GM12878 (cell line): ENCODE measurements at regions not wholly inside any gene's neighbourhood (a gene's known extent, or its start where the extent isn't known, plus 50 kb on each side); places are given as distances from the start of the nearest gene placed in this dataset.

ENCODE experiments used
- ATAC-seq: fragments of 200-7000 bp; cut with Tn5 transposase; 3 replicates; pipeline ENCODE4 v1.9.1; 2020; ENCODE audit warnings: mild to moderate bottlenecking, moderate library complexity
- BruUV-seq: library from RNA; stranded (reverse); fragments of 400-500 nt; replicated peaks from 2 replicates; lab custom pipeline; 2021; lab: Mats Ljungman, UMichigan
- CTCF ChIA-PET: fragments of 300-600 bp; sonication (Branson Sonifier 250); formaldehyde crosslinking; extraction: SDS; loops from one replicate; lab custom pipeline; 2021; ENCODE audit warnings: inconsistent platforms; lab: Yijun Ruan, JAX
- POLR2A ChIA-PET: fragments of 350-600 bp; formaldehyde crosslinking; extraction: SDS; loops from one replicate; lab custom pipeline; 2021; ENCODE audit warnings: inconsistent platforms; lab: Charles Lee
- RAD21 ChIA-PET: fragments of 300-600 bp; sonication (Branson Sonifier 250); formaldehyde crosslinking; loops from one replicate; lab custom pipeline; 2023; ENCODE audit warnings: antibody characterized with exemption; ENCODE audit not compliant: unreplicated experiment; lab: Charles Lee
- SMC1A ChIA-PET: fragments of 300-600 bp; sonication (Branson Sonifier 250); formaldehyde crosslinking; loops from one replicate; lab custom pipeline; 2023; ENCODE audit not compliant: unreplicated experiment, uncharacterized antibody; lab: Charles Lee
- DNase-seq: peaks from one replicate; pipeline ENCODE4 v3.0.0-alpha.2; 2011; ENCODE audit warnings: low read depth, low spot score
- FAIRE-seq: peaks from 3 replicates; lab custom pipeline; 2011; peaks lifted over from hg19 to GRCh38; lab: Jason Lieb, UNC
- H2AFZ ChIP-seq: 2 replicates; pipeline ENCODE4 v1.6.0; 2011; ENCODE audit warnings: low read depth, low read length, control low read depth; ENCODE audit not compliant: control insufficient read depth
- H3K27ac ChIP-seq: 2 replicates; pipeline ENCODE4 v1.5.1; 2011; ENCODE audit warnings: control low read depth; ENCODE audit not compliant: control insufficient read depth, insufficient read depth
- H3K27me3 ChIP-seq, 2 experiments: replicated peaks in 1 of 2; 2 replicates each; pipeline versions ENCODE4 v1.6.0 to v1.6.1; 2011; ENCODE audit warnings: low read length in 1 of 2; ENCODE audit not compliant: control insufficient read depth in 2 of 2, insufficient read depth in 2 of 2
- H3K36me3 ChIP-seq, 2 experiments: 2 replicates each; pipeline ENCODE4 v1.5.1; 2011; ENCODE audit warnings: low read length in 1 of 2; ENCODE audit not compliant: control insufficient read depth in 2 of 2, insufficient read depth in 2 of 2
- H3K4me1 ChIP-seq: 2 replicates; pipeline ENCODE4 v1.6.1; 2011; ENCODE audit warnings: mild to moderate bottlenecking, low read length, moderate library complexity, mixed read lengths; ENCODE audit not compliant: control insufficient read depth, insufficient read depth
- H3K4me2 ChIP-seq: 2 replicates; pipeline ENCODE4 v1.6.0; 2011; ENCODE audit warnings: control low read depth; ENCODE audit not compliant: control insufficient read depth, insufficient read depth
- H3K4me3 ChIP-seq: fragments of 200-600 bp; sonication (generic); 2 replicates; pipeline ENCODE4 v1.5.1; 2016
- H3K79me2 ChIP-seq: 2 replicates; pipeline ENCODE4 v1.6.0; 2011; ENCODE audit warnings: low read length; ENCODE audit not compliant: control insufficient read depth, insufficient read depth
- H3K9ac ChIP-seq: 2 replicates; pipeline ENCODE4 v1.8.0; 2011; ENCODE audit warnings: low read length, control low read depth, mixed read lengths; ENCODE audit not compliant: control insufficient read depth, insufficient read depth
- H3K9me3 ChIP-seq: replicated peaks from 3 replicates; pipeline ENCODE4 v1.5.1; 2011; ENCODE audit warnings: mild to moderate bottlenecking, low read length; ENCODE audit not compliant: control insufficient read depth, insufficient read depth
- H4K20me1 ChIP-seq: 2 replicates; pipeline ENCODE4 v1.6.0; 2011; ENCODE audit not compliant: control insufficient read depth, insufficient read depth
- BHLHE40 ChIP-seq, 2 experiments: fragments of 450-650 bp in 1 of 2; IDR thresholded peaks; 2 replicates each; pipeline ENCODE4 v1.6.1; 2011 to 2017; ENCODE audit warnings: low read depth in 2 of 2, borderline replicate concordance in 1 of 2, improper control_type of control experiment in 1 of 2, low read length in 1 of 2, mild to moderate bottlenecking in 1 of 2
- JUNB ChIP-seq: IDR thresholded peaks from 2 replicates; pipeline ENCODE4 v1.6.1; 2016; ENCODE audit warnings: antibody characterized with exemption, mild to moderate bottlenecking
- JUND ChIP-seq: IDR thresholded peaks from 2 replicates; pipeline ENCODE4 v1.6.1; 2012; ENCODE audit warnings: low read depth, mild to moderate bottlenecking, low read length, improper control_type of control experiment, moderate library complexity
- MXI1 ChIP-seq: fragments of 150-350 bp; IDR thresholded peaks from 2 replicates; pipeline ENCODE4 v1.6.1; 2011; ENCODE audit warnings: low read depth, mild to moderate bottlenecking, inconsistent platforms, low read length, improper control_type of control experiment
- NFXL1 ChIP-seq: fragments of 450-650 bp; IDR thresholded peaks from 2 replicates; pipeline ENCODE4 v1.6.1; 2017; ENCODE audit warnings: antibody characterized with exemption, mild to moderate bottlenecking, borderline replicate concordance
- NRF1 ChIP-seq: conservative IDR thresholded peaks from 2 replicates; pipeline ENCODE4 v1.6.1; 2011; ENCODE audit warnings: mild to moderate bottlenecking, low read depth, low read length, improper control_type of control experiment
- SP1 ChIP-seq: IDR thresholded peaks from one replicate; pipeline ENCODE4 v1.6.1; 2011; ENCODE audit warnings: low read depth, low read length
- SRF ChIP-seq, 2 experiments: IDR thresholded peaks; 2 replicates each; pipeline ENCODE4 v1.6.1; 2011; ENCODE audit warnings: low read depth in 2 of 2, low read length in 2 of 2, mild to moderate bottlenecking in 1 of 2, moderate library complexity in 1 of 2
- YBX1 ChIP-seq: fragments of 450-650 bp; IDR thresholded peaks from 2 replicates; pipeline ENCODE4 v1.6.1; 2016; ENCODE audit warnings: antibody characterized with exemption
- WGBS: methylation state at CpG from one replicate; pipeline ENCODE4 v1.1.6; 2016; ENCODE audit warnings: low lambda C conversion rate; ENCODE audit not compliant: insufficient replicate concordance, insufficient coverage; ENCODE audit errors: missing lambda C conversion rate; 5-methylcytosine and 5-hydroxymethylcytosine counted together
- in situ Hi-C: fragments of 300-500 bp; cut with MboI; formaldehyde crosslinking; loops from 9 replicates; pipeline ENCODE4 v1.14.3; 2018; ENCODE audit warnings: mixed read lengths
- intact Hi-C: fragments of 100-400 bp; cut with micrococcal nuclease; formaldehyde crosslinking; loops from one replicate; pipeline ENCODE4 v1.14.2; 2022; ENCODE audit not compliant: unreplicated experiment
- TF ChIP-seq, protein P1 (sequence below): IDR thresholded peaks from 2 replicates; pipeline ENCODE4 v1.6.1; 2011; ENCODE audit warnings: borderline replicate concordance, low read depth, mild to moderate bottlenecking, moderate library complexity, mixed read lengths, low read length; ENCODE audit not compliant: insufficient read depth; ENCODE audit errors: extremely low read length
- TF ChIP-seq, protein P2 (sequence below): fragments of 450-650 bp; IDR thresholded peaks from 2 replicates; pipeline ENCODE4 v1.6.1; 2018; ENCODE audit warnings: borderline replicate concordance, mild to moderate bottlenecking; ENCODE audit not compliant: partially characterized antibody
- TF ChIP-seq, protein P3 (sequence below): IDR thresholded peaks from 2 replicates; pipeline ENCODE4 v1.6.1; 2011; ENCODE audit warnings: borderline replicate concordance, low read depth, mild to moderate bottlenecking, moderate library complexity, low read length; ENCODE audit not compliant: insufficient read depth, poor library complexity, severe bottlenecking

DNA sequence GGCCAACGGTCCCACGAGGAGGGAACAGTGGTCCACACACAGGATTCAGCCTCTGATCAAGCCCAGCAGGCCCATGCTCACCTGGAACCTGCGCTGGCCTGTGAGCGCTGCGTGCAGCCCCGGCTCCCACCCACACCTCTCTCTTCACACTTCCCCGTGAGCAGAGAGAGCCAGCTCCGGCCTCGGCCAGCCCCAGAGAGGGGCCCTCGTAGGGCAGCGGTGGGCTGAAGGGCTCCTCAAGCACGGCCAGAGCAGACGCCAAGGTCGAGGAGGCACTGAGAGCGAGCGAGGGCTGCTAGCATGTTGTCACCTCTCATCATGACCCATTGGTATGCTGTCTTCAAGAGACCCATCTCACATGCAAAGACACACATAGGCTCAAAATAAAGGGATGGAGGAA is 83.0 kb upstream of the FMR1 start:
- H3K9ac ChIP-seq = no peak overlapping the region
- H2AFZ ChIP-seq = no peak overlapping the region
- no peak overlapping the region for H3K4me2 ChIP-seq
- no TSS peak for BruUV-seq
- H4K20me1 ChIP-seq = no peaks in the 10 kb centered on the region
- no peak for ATAC-seq
- no peaks in the 10 kb centered on the region for H3K27me3 ChIP-seq
- WGBS = 42% methylated on average over 15 of the region's 16 CpGs
- no peaks in the 10 kb centered on the region for H3K4me1 ChIP-seq
- intact Hi-C loops (no loop called here), in situ Hi-C loops (no loop called here)
- TF ChIP-seq, protein P1, sequence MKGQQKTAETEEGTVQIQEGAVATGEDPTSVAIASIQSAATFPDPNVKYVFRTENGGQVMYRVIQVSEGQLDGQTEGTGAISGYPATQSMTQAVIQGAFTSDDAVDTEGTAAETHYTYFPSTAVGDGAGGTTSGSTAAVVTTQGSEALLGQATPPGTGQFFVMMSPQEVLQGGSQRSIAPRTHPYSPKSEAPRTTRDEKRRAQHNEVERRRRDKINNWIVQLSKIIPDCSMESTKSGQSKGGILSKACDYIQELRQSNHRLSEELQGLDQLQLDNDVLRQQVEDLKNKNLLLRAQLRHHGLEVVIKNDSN = no peak
- TF ChIP-seq SP1 = no peak
- TF ChIP-seq, protein P2, sequence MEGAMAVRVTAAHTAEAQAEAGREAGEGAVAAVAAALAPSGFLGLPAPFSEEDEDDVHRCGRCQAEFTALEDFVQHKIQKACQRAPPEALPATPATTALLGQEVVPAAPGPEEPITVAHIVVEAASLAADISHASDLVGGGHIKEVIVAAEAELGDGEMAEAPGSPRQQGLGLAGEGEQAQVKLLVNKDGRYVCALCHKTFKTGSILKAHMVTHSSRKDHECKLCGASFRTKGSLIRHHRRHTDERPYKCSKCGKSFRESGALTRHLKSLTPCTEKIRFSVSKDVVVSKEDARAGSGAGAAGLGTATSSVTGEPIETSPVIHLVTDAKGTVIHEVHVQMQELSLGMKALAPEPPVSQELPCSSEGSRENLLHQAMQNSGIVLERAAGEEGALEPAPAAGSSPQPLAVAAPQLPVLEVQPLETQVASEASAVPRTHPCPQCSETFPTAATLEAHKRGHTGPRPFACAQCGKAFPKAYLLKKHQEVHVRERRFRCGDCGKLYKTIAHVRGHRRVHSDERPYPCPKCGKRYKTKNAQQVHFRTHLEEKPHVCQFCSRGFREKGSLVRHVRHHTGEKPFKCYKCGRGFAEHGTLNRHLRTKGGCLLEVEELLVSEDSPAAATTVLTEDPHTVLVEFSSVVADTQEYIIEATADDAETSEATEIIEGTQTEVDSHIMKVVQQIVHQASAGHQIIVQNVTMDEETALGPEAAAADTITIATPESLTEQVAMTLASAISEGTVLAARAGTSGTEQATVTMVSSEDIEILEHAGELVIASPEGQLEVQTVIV = no peak
- TF ChIP-seq MXI1 = no peak
- TF ChIP-seq JUND = no peak
- TF ChIP-seq SRF (IDR thresholded peaks at IDR 0.05; ENCODE audit: low read depth in 2 of 2, low read length in 2 of 2) = no peak
- TF ChIP-seq YBX1 = no peak
- TF ChIP-seq JUNB = no peak
- TF ChIP-seq NRF1 = no peak
- TF ChIP-seq, protein P3, sequence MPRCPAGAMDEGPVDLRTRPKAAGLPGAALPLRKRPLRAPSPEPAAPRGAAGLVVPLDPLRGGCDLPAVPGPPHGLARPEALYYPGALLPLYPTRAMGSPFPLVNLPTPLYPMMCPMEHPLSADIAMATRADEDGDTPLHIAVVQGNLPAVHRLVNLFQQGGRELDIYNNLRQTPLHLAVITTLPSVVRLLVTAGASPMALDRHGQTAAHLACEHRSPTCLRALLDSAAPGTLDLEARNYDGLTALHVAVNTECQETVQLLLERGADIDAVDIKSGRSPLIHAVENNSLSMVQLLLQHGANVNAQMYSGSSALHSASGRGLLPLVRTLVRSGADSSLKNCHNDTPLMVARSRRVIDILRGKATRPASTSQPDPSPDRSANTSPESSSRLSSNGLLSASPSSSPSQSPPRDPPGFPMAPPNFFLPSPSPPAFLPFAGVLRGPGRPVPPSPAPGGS = no peak
- no peak for TF ChIP-seq NFXL1
- no peak for TF ChIP-seq BHLHE40 (IDR thresholded peaks at IDR 0.05; ENCODE audit: borderline replicate concordance in 1 of 2, low read depth in 2 of 2, low read length in 1 of 2)
- H3K4me3 ChIP-seq = no peak overlapping the region
- SMC1A ChIA-PET = no interaction called here
- H3K79me2 ChIP-seq = no peaks in the 10 kb centered on the region
- H3K27ac ChIP-seq = no peak overlapping the region
- CTCF ChIA-PET = interaction anchor here (1.3 kb wide), 1 partner anchor 11 kb away, joined by 4 read pairs; no protein-coding TSS in a partner anchor
- RAD21 ChIA-PET = no interaction called here
- POLR2A ChIA-PET = no interaction called here
- FAIRE-seq = no peak
- H3K36me3 ChIP-seq = no peaks in the 10 kb centered on the region
- no peak for DNase-seq
- H3K9me3 ChIP-seq = no peaks in the 10 kb centered on the region; the same call in 2 of the 3 replicates
